GM12872 (cell line): ENCODE measurements at regions not wholly inside any gene's neighbourhood (a gene's known extent, or its start where the extent isn't known, plus 50 kb on each side); places are given as distances from the start of the nearest gene placed in this dataset.

Source experiments
- TF ChIP-seq, protein P1 (sequence below): IDR thresholded peaks from 3 replicates; pipeline ENCODE4 v1.5.1; 2011; ENCODE audit warnings: low read depth, mild to moderate bottlenecking, low read length, moderate library complexity; ENCODE audit not compliant: insufficient read depth

DNA sequence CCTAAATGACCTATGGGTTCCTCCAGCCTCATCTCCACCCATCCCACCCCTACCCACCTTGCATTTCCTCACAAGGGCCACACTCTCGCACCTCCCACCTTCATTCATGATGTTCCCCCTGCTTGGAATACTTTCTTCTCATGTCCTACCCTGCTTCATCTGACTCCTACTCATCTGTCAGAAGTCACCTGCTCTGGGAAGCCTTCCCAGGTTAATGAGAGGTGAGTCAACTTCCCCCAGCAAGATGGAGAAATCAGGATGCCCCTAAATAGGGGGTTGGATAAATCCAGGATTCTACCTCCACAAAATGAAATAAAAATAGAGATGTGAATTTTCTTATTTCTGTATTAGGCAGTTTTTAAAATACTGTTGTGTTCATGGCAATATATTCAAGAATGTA is 51.0 kb upstream of the WSB1 start:
- TF ChIP-seq, protein P1, sequence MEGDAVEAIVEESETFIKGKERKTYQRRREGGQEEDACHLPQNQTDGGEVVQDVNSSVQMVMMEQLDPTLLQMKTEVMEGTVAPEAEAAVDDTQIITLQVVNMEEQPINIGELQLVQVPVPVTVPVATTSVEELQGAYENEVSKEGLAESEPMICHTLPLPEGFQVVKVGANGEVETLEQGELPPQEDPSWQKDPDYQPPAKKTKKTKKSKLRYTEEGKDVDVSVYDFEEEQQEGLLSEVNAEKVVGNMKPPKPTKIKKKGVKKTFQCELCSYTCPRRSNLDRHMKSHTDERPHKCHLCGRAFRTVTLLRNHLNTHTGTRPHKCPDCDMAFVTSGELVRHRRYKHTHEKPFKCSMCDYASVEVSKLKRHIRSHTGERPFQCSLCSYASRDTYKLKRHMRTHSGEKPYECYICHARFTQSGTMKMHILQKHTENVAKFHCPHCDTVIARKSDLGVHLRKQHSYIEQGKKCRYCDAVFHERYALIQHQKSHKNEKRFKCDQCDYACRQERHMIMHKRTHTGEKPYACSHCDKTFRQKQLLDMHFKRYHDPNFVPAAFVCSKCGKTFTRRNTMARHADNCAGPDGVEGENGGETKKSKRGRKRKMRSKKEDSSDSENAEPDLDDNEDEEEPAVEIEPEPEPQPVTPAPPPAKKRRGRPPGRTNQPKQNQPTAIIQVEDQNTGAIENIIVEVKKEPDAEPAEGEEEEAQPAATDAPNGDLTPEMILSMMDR: no peak

DNA sequence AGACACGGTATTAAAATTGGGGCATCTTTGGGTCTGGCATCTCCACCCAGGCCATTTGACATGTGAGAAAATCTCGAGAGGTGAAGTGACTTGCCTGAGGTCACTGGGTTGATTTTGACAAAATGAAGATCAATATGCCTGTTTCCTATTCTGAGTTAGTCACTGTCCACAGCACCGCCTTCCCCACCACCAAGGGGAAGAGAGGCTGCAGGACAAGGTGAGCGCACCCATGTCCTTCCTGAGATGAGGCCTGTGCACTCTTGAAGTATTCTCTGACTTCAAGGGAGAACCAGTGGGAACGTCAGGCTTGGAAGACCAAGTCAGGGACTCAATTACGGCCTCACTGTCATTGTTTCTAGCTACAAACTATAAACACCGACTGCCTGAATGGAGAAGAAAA is 49.9 kb upstream of the WSB1 start:
- TF ChIP-seq, protein P1: no peak
